ENCODE measurements at regions not wholly inside any gene's neighbourhood (a gene's known extent, or its start where the extent isn't known, plus 50 kb on each side); places are given as distances from the start of the nearest gene placed in this dataset.

GRCh38 chr2:118722976-118723375, 124.5 kb downstream of the EN1 start:
- TF ChIP-seq, protein P1, sequence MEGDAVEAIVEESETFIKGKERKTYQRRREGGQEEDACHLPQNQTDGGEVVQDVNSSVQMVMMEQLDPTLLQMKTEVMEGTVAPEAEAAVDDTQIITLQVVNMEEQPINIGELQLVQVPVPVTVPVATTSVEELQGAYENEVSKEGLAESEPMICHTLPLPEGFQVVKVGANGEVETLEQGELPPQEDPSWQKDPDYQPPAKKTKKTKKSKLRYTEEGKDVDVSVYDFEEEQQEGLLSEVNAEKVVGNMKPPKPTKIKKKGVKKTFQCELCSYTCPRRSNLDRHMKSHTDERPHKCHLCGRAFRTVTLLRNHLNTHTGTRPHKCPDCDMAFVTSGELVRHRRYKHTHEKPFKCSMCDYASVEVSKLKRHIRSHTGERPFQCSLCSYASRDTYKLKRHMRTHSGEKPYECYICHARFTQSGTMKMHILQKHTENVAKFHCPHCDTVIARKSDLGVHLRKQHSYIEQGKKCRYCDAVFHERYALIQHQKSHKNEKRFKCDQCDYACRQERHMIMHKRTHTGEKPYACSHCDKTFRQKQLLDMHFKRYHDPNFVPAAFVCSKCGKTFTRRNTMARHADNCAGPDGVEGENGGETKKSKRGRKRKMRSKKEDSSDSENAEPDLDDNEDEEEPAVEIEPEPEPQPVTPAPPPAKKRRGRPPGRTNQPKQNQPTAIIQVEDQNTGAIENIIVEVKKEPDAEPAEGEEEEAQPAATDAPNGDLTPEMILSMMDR (IDR thresholded peaks at IDR 0.05; ENCODE audit: low read depth, low read length, poor library complexity, severe bottlenecking): no peak
- no peak for TF ChIP-seq EZH2phosphoT487 (IDR thresholded peaks at IDR 0.05; ENCODE audit: borderline replicate concordance, low read length)

Measured in DOHH2 (cell line).